Esophagus muscularis mucosa (tissue), 4 donors: ENCODE measurements at regions not wholly inside any gene's neighbourhood (a gene's known extent, or its start where the extent isn't known, plus 50 kb on each side); places are given as distances from the start of the nearest gene placed in this dataset.

Source experiments
- DNase-seq: peaks from one replicate; pipeline ENCODE4 v3.0.0-alpha.2; 2017; ENCODE audit errors: extremely low spot score
- H3K27ac ChIP-seq, 4 donors: fragments of 200-600 bp; sonication (generic); replicated peaks in 1 of 4; 1 replicate in 3 of 4; 2 replicates in 1 of 4; pipeline ENCODE4 v1.5.1; 2016 to 2019; ENCODE audit warnings: mild to moderate bottlenecking in 1 of 4
- H3K27me3 ChIP-seq, 4 donors: fragments of 200-600 bp; sonication (generic); one replicate each; pipeline versions ENCODE4 v1.5.1 to v1.6.0; 2016 to 2019
- H3K36me3 ChIP-seq, 4 donors: fragments of 200-600 bp; sonication (generic); one replicate each; pipeline ENCODE4 v1.5.1; 2016 to 2019
- H3K4me1 ChIP-seq, 4 donors: fragments of 200-600 bp; sonication (generic); one replicate each; pipeline ENCODE4 v1.5.1; 2016 to 2019
- H3K4me3 ChIP-seq, 4 donors: fragments of 200-600 bp; sonication (generic); 1 replicate in 2 of 4; 2 replicates in 2 of 4; pipeline ENCODE4 v1.5.1; 2016 to 2019; ENCODE audit warnings: mild to moderate bottlenecking in 4 of 4, moderate library complexity in 1 of 4
- H3K9me3 ChIP-seq, 4 donors: fragments of 200-600 bp; sonication (generic); 1 replicate in 3 of 4; 2 replicates in 1 of 4; pipeline ENCODE4 v1.5.1; 2016 to 2019
- EP300 ChIP-seq: sonication (generic); formaldehyde crosslinking; IDR thresholded peaks from one replicate; pipeline ENCODE4 v1.6.1; 2017; ENCODE audit warnings: antibody characterized with exemption
- POLR2A ChIP-seq: fragments of 450-650 bp; IDR thresholded peaks from one replicate; pipeline ENCODE4 v1.6.1; 2017; ENCODE audit warnings: antibody characterized with exemption, moderate library complexity, mild to moderate bottlenecking, low read depth
- POLR2AphosphoS5 ChIP-seq, 2 donors: sonication (generic); formaldehyde crosslinking; IDR thresholded peaks; one replicate each; pipeline ENCODE4 v1.6.1; 2017; ENCODE audit warnings: antibody characterized with exemption in 2 of 2
- WGBS: methylation state at CpG from one replicate; pipeline ENCODE4 v1.1.5; 2018; 5-methylcytosine and 5-hydroxymethylcytosine counted together
- intact Hi-C: fragments of 100-400 bp; cut with DNase I; formaldehyde crosslinking; loops from one replicate; pipeline ENCODE4 v1.15.1; 2023
- TF ChIP-seq, protein P1 (sequence below), 3 experiments: fragments of 200-600 bp in 2 of 3; fragments of 450-650 bp in 1 of 3; sonication (generic) in 2 of 3; IDR thresholded peaks; one replicate each; pipeline ENCODE4 v1.5.1; 2017 to 2019; ENCODE audit warnings: antibody characterized with exemption in 3 of 3, mild to moderate bottlenecking in 2 of 3, moderate library complexity in 1 of 3

DNA sequence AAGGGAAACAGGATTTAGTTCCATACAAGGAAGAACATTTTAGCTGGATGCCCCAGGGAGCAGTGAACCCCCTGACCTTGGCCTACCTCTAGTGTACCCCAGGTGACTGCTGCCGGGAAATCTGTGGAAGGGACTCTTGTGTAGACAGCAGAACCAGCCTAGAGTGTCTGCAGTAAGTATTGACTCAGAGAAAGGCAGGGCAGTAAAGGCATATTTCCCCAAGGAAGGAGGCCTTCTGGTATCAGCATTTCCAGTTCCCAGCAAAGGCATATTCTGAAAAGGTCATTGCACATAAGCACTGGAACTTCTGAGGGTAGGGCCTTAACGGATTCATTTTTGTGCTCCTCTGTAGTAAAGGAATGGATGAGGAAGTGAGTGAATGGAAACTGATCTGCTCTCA lies 246.2 kb downstream of the FAM43A start:
- H3K4me1 ChIP-seq, result peaks cover 37 to 42% (median 39%) of the 10 kb centered on the region in 4 donors
- peak; percentile 34 for DNase-seq
- H3K9me3 ChIP-seq, result no peaks in the 10 kb centered on the region
- TF ChIP-seq, protein P1, sequence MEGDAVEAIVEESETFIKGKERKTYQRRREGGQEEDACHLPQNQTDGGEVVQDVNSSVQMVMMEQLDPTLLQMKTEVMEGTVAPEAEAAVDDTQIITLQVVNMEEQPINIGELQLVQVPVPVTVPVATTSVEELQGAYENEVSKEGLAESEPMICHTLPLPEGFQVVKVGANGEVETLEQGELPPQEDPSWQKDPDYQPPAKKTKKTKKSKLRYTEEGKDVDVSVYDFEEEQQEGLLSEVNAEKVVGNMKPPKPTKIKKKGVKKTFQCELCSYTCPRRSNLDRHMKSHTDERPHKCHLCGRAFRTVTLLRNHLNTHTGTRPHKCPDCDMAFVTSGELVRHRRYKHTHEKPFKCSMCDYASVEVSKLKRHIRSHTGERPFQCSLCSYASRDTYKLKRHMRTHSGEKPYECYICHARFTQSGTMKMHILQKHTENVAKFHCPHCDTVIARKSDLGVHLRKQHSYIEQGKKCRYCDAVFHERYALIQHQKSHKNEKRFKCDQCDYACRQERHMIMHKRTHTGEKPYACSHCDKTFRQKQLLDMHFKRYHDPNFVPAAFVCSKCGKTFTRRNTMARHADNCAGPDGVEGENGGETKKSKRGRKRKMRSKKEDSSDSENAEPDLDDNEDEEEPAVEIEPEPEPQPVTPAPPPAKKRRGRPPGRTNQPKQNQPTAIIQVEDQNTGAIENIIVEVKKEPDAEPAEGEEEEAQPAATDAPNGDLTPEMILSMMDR (IDR thresholded peaks at IDR 0.05), result no peak
- TF ChIP-seq EP300 (no peak), POLR2AphosphoS5 (IDR thresholded peaks at IDR 0.05) (no peak), POLR2A (no peak)
- no peak overlapping the region for H3K4me3 ChIP-seq
- 88% methylated on average over 2 of the region's 2 CpGs for WGBS
- no peaks in the 10 kb centered on the region for H3K36me3 ChIP-seq
- intact Hi-C loops, result no loop called here
- peak overlapping the region; percentile 28 to 73 (median 61) for H3K27ac ChIP-seq
- no peaks in the 10 kb centered on the region for H3K27me3 ChIP-seq

DNA sequence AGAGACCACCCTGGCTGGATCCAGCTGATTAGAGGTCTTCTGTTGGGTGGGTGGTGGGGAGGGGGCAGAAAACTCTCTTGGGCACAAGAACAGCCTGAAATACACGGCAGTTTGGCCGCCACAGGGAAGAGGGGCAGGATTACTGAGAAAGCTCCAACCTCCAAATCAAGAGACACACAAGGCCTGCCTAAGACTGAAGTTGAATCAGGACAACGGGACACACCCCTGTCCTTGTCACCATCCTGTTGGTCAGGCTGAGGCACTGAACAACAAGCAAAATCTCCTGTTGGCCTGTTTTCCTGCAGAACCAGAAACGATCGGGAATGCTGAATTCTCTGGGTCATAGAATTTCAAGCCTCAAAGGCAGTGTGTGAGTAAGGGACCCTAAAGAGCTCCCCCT lies 247.8 kb downstream of the FAM43A start:
- no peaks in the 10 kb centered on the region for H3K9me3 ChIP-seq
- intact Hi-C loops, result no loop called here
- DNase-seq, result peak; percentile 45

DNA sequence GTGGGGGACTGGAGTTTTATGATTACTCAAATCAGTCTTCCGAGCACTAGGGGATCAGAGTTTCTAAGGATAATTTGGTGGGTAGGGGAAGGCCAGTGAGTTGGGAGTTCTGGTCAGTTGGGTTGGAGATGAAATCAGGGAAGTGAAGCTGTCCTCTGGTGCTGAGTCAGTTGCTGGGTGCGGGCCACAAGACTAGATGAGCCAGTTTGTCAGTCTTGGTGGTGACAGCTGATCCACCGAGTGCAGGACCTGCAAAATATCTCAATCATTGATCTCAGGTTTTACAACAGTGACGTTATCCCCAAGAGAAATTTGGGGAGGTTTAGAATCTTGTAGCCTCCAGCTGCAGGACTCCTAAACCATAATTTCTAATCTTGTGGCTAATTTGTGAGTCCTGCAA lies 249.4 kb downstream of the FAM43A start:
- Histone ChIP-seq H3K27me3 (no peaks in the 10 kb centered on the region), H3K36me3 (no peaks in the 10 kb centered on the region), H3K4me3 (no peak overlapping the region), H3K27ac (no peak overlapping the region), H3K9me3 (no peaks in the 10 kb centered on the region), H3K4me1 (peaks cover 38 to 47% (median 40%) of the 10 kb centered on the region in 4 donors)
- WGBS, result 81% methylated on average over 4 of the region's 4 CpGs
- DNase-seq, result peak; percentile 77
- intact Hi-C loops, result no loop called here
- TF ChIP-seq, protein P1 (IDR thresholded peaks at IDR 0.05), result no peak
- no peak for TF ChIP-seq POLR2A
- TF ChIP-seq EP300, result no peak
- no peak for TF ChIP-seq POLR2AphosphoS5 (IDR thresholded peaks at IDR 0.05)

More for the DNA sequence above, 247.8 kb downstream of the FAM43A start:
- 89% methylated on average over 5 of the region's 5 CpGs for WGBS
- Histone ChIP-seq H3K27me3 (no peaks in the 10 kb centered on the region), H3K36me3 (no peaks in the 10 kb centered on the region), H3K4me1 (peaks cover 41 to 44% (median 42%) of the 10 kb centered on the region in 4 donors), H3K27ac (no peak overlapping the region), H3K4me3 (no peak overlapping the region)
- TF ChIP-seq EP300 (no peak), POLR2A (no peak), POLR2AphosphoS5 (IDR thresholded peaks at IDR 0.05) (no peak)
- TF ChIP-seq, protein P1 (IDR thresholded peaks at IDR 0.05), result no peak

DNA sequence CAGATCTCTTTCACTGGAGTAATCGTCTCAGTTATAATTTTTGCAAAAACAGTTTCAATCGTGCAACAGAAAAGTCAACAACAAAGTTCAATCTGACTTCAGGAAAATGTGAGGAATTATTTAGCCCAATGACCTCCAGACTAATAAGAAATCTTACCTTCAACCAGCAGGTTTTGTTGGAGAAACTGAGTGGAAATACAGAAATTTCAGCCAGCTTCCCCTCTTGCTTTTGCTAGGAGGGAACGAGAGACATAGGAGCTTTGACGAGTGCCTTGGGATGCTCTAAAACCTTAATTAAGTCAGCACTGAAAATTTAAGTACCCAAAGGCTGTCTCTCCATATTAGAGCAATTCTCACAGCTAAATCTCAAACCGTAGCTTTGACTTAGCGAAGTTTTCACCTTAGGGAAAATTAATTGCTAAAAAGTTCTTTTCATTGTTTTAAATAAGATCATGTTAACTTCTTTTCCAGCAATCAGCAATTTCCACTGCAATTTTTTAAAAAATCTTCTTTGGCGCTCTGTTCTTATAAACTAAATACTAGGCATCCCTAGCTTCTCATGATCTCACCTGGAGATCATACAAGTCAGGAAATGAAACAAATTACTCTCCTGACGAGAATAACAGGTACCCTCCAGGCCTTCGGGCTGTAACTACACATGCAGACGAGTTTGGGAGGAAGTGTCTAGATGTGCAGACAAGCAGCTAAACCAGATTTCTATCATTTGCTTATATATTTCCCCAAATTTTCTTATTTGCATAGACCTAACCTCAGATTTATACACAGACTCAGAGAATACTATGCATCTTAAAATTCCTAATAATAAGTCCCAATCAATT lies 250.2 kb downstream of the FAM43A start:
- Histone ChIP-seq H3K27me3 (no peaks in the 10 kb centered on the region), H3K36me3 (no peaks in the 10 kb centered on the region), H3K27ac (no peak overlapping the region), H3K9me3 (no peaks in the 10 kb centered on the region), H3K4me3 (no peak overlapping the region), H3K4me1 (peaks cover 31 to 42% (median 32%) of the 10 kb centered on the region in 4 donors)
- WGBS, result 94% methylated on average over 10 of the region's 10 CpGs
- TF ChIP-seq POLR2A (no peak), EP300 (no peak), POLR2AphosphoS5 (IDR thresholded peaks at IDR 0.05) (no peak)
- TF ChIP-seq, protein P1 (IDR thresholded peaks at IDR 0.05), result no peak
- intact Hi-C loops, result no loop called here
- DNase-seq, result no peak
